Transverse colon (tissue), 4 donors: ENCODE measurements at regions not wholly inside any gene's neighbourhood (a gene's known extent, or its start where the extent isn't known, plus 50 kb on each side); places are given as distances from the start of the nearest gene placed in this dataset.

Source experiments
- DNase-seq: peaks from one replicate; pipeline ENCODE4 v3.0.0-alpha.2; 2019
- H3K27ac ChIP-seq, 4 donors: fragments of 200-600 bp; sonication (generic); 2 replicates each; pipeline ENCODE4 v1.5.1; 2016 to 2018; ENCODE audit warnings: inconsistent platforms in 4 of 4
- H3K27me3 ChIP-seq: fragments of 200-600 bp; sonication (generic); 2 replicates; pipeline ENCODE4 v1.5.1; 2017; ENCODE audit warnings: inconsistent platforms
- H3K36me3 ChIP-seq, 4 donors: fragments of 200-600 bp; sonication (generic); 2 replicates each; pipeline ENCODE4 v1.5.1; 2017 to 2019; ENCODE audit warnings: inconsistent platforms in 4 of 4
- H3K4me1 ChIP-seq, 4 donors: fragments of 200-600 bp; sonication (generic); 2 replicates each; pipeline ENCODE4 v1.5.1; 2017 to 2020; ENCODE audit warnings: inconsistent platforms in 4 of 4
- H3K4me3 ChIP-seq, 4 donors: fragments of 200-600 bp; sonication (generic); 1 replicate in 1 of 4; 2 replicates in 3 of 4; pipeline versions ENCODE4 v1.5.1 to v1.6.1; 2017 to 2019; ENCODE audit warnings: inconsistent platforms in 4 of 4
- H3K9me3 ChIP-seq, 2 donors: fragments of 200-600 bp; sonication (generic); 2 replicates each; pipeline ENCODE4 v1.5.1; 2017 to 2019; ENCODE audit warnings: inconsistent platforms in 2 of 2
- EP300 ChIP-seq: sonication (generic); formaldehyde crosslinking; IDR thresholded peaks from one replicate; pipeline ENCODE4 v1.6.1; 2017; ENCODE audit warnings: antibody characterized with exemption, low read depth
- POLR2A ChIP-seq: fragments of 450-650 bp; IDR thresholded peaks from one replicate; pipeline ENCODE4 v1.6.1; 2016; ENCODE audit warnings: antibody characterized with exemption, mild to moderate bottlenecking, moderate library complexity
- POLR2AphosphoS5 ChIP-seq, 3 donors: sonication (generic); formaldehyde crosslinking; IDR thresholded peaks; one replicate each; pipeline ENCODE4 v1.6.1; 2016; ENCODE audit warnings: antibody characterized with exemption in 3 of 3
- WGBS, 2 donors: methylation state at CpG; one replicate each; pipeline ENCODE4 v1.1.5; 2018; ENCODE audit warnings: low coverage in 1 of 2; 5-methylcytosine and 5-hydroxymethylcytosine counted together
- in situ Hi-C, 4 donors: fragments of 200-750 bp; cut with MboI; loops; one replicate each; pipeline versions ENCODE4 v1.15.0 to v1.15.1; 2017; ENCODE audit warnings: low sequenced_read_pairs in 3 of 4, low pct_ligation_motif_present in 1 of 4, low pct_unique_long_range_greater_than_20kb in 1 of 4
- intact Hi-C: fragments of 100-400 bp; cut with DNase I; formaldehyde crosslinking; loops from one replicate; pipeline ENCODE4 v1.15.1; 2023; ENCODE audit warnings: low total_unique reads
- TF ChIP-seq, protein P1 (sequence below), 5 experiments: fragments of 200-600 bp in 3 of 5; fragments of 450-650 bp in 2 of 5; sonication (generic) in 3 of 5; IDR thresholded peaks; 1 replicate in 2 of 5; 2 replicates in 3 of 5; pipeline ENCODE4 v1.5.1; 2016 to 2017; ENCODE audit warnings: antibody characterized with exemption in 5 of 5, inconsistent platforms in 3 of 5, mild to moderate bottlenecking in 2 of 5, moderate library complexity in 1 of 5

DNA sequence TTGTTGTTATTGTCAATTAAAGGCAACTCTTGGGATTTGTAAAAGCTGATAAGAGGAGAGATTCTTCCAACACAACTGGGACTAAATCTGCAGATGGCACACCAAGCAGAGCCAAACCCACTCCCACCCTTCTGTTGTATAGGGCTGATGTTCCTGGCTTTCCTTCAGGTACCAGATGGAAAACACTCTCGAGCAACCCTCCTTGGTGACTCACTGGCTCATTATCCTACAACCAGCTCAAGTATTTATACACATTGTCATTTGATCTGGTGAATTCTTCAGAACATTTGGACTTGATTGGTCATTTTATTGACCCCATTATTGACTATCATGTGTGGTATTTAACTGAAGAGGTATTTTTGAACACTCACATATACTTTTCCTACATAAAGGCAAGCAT, 190.3 kb upstream of the PCSK2 start:
- TF ChIP-seq POLR2A, result no peak
- no peak for TF ChIP-seq POLR2AphosphoS5 (IDR thresholded peaks at IDR 0.05)
- no peak for TF ChIP-seq EP300
- TF ChIP-seq, protein P1, sequence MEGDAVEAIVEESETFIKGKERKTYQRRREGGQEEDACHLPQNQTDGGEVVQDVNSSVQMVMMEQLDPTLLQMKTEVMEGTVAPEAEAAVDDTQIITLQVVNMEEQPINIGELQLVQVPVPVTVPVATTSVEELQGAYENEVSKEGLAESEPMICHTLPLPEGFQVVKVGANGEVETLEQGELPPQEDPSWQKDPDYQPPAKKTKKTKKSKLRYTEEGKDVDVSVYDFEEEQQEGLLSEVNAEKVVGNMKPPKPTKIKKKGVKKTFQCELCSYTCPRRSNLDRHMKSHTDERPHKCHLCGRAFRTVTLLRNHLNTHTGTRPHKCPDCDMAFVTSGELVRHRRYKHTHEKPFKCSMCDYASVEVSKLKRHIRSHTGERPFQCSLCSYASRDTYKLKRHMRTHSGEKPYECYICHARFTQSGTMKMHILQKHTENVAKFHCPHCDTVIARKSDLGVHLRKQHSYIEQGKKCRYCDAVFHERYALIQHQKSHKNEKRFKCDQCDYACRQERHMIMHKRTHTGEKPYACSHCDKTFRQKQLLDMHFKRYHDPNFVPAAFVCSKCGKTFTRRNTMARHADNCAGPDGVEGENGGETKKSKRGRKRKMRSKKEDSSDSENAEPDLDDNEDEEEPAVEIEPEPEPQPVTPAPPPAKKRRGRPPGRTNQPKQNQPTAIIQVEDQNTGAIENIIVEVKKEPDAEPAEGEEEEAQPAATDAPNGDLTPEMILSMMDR (IDR thresholded peaks at IDR 0.05), result no peak
- intact Hi-C loops, result no loop called here
- WGBS, 2 donors, result 0 to 21% methylated on average over 1 of the region's 1 CpG
- DNase-seq, result no peak
- H3K36me3 ChIP-seq, result no peaks in the 10 kb centered on the region
- no peaks in the 10 kb centered on the region for H3K27me3 ChIP-seq
- in situ Hi-C loops, result no loop called here
- H3K9me3 ChIP-seq, result no peaks in the 10 kb centered on the region
- H3K4me1 ChIP-seq, result no peaks in the 10 kb centered on the region
- H3K27ac ChIP-seq, result no peak overlapping the region
- H3K4me3 ChIP-seq, result no peak overlapping the region

DNA sequence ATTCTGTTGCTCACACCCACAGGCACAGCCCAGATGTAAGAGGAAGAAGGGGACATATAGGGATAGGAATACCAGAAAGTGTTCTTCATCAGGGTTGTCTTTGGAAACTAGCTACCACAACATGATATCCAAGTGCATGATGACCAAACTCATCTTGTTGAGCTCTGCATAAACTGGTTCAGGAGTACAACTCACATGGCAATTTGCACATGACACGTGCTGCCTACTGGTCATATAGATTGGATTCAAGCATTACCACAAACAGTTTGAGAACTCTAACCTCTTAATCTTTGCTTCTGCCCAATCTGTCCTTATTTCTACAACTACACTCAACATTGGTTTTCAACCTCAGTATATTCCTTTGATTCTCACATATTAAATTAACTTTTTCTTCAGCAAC, 184.7 kb upstream of the PCSK2 start:
- 56 to 67% methylated on average over 1 of the region's 1 CpG for WGBS, 2 donors
- TF ChIP-seq, protein P1 (IDR thresholded peaks at IDR 0.05), result no peak
- TF ChIP-seq POLR2AphosphoS5 (IDR thresholded peaks at IDR 0.05) (no peak), EP300 (no peak), POLR2A (no peak)

DNA sequence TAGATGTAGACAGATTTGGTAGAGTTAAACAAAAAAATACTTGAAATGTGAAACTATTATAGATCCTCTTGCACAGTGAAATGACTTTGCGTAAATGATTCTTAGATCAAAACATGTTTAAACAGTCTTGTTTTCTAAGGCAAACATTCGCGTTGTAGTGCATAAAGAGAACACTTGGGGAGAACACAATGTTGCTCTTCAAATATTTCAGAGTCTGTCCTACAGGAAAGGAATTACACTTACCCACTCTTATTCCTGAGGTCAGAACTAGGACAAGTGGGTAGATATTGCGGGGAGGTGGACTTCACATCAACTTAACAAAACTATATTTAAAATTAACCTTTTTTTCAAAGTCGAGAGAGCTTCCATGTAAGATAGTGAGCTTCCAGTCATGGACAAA, 183.5 kb upstream of the PCSK2 start:
- Histone ChIP-seq H3K4me1 (no peaks in the 10 kb centered on the region), H3K27me3 (no peaks in the 10 kb centered on the region), H3K27ac (no peak overlapping the region), H3K9me3 (no peaks in the 10 kb centered on the region), H3K36me3 (no peaks in the 10 kb centered on the region), H3K4me3 (no peak overlapping the region)
- 88 to 91% methylated on average over 5 of the region's 5 CpGs for WGBS, 2 donors
- intact Hi-C loops, result no loop called here
- in situ Hi-C loops, result no loop called here
- DNase-seq, result no peak
- no peak for TF ChIP-seq POLR2AphosphoS5 (IDR thresholded peaks at IDR 0.05)
- no peak for TF ChIP-seq EP300
- TF ChIP-seq, protein P1 (IDR thresholded peaks at IDR 0.05), result no peak
- TF ChIP-seq POLR2A, result no peak

More for the DNA sequence above, 184.7 kb upstream of the PCSK2 start:
- H3K4me1 ChIP-seq, result no peaks in the 10 kb centered on the region
- no peak overlapping the region for H3K27ac ChIP-seq
- no peak overlapping the region for H3K4me3 ChIP-seq
- DNase-seq, result no peak
- in situ Hi-C loops, result no loop called here
- no peaks in the 10 kb centered on the region for H3K9me3 ChIP-seq
- H3K27me3 ChIP-seq, result no peaks in the 10 kb centered on the region
- H3K36me3 ChIP-seq, result no peaks in the 10 kb centered on the region
- intact Hi-C loops, result no loop called here

DNA sequence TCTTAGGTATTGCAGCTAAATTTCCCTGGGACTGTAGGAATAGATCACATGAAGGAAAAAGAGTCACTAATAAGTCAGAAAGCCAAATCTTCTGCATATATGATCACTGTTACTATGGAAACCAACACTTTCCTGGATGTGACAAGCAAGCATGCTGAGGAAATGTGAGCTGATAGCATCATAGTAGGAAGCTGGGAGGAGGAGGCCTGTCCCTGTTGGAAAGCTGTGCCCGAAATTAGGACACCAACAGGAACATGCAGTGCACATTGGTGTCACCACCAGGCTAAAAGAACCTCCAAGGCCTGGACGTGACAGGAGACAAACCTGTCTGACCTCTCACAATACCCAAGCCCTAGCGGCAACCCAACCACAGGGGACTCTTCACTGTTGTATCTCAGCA, 181.9 kb upstream of the PCSK2 start:
- Histone ChIP-seq H3K27ac (no peak overlapping the region), H3K9me3 (no peaks in the 10 kb centered on the region), H3K4me1 (no peaks in the 10 kb centered on the region), H3K27me3 (no peaks in the 10 kb centered on the region), H3K36me3 (no peaks in the 10 kb centered on the region), H3K4me3 (no peak overlapping the region)
- TF ChIP-seq POLR2A (no peak), POLR2AphosphoS5 (IDR thresholded peaks at IDR 0.05) (no peak), EP300 (no peak)
- TF ChIP-seq, protein P1 (IDR thresholded peaks at IDR 0.05), result no peak
- DNase-seq, result no peak
- in situ Hi-C loops (no loop called here), intact Hi-C loops (no loop called here)
- 48 to 56% methylated on average over 3 of the region's 3 CpGs for WGBS, 2 donors
